T1000 (cell line): ENCODE measurements at regions not wholly inside any gene's neighbourhood (a gene's known extent, or its start where the extent isn't known, plus 50 kb on each side); places are given as distances from the start of the nearest gene placed in this dataset.
A peak's percentile ranks its signal among the peaks of the same experiment; 100 is the strongest.

Experiments
- DNase-seq: peaks from one replicate; lab custom pipeline; 2025; ENCODE audit warnings: mixed read lengths; lab: John Stamatoyannopoulos, UW

DNA sequence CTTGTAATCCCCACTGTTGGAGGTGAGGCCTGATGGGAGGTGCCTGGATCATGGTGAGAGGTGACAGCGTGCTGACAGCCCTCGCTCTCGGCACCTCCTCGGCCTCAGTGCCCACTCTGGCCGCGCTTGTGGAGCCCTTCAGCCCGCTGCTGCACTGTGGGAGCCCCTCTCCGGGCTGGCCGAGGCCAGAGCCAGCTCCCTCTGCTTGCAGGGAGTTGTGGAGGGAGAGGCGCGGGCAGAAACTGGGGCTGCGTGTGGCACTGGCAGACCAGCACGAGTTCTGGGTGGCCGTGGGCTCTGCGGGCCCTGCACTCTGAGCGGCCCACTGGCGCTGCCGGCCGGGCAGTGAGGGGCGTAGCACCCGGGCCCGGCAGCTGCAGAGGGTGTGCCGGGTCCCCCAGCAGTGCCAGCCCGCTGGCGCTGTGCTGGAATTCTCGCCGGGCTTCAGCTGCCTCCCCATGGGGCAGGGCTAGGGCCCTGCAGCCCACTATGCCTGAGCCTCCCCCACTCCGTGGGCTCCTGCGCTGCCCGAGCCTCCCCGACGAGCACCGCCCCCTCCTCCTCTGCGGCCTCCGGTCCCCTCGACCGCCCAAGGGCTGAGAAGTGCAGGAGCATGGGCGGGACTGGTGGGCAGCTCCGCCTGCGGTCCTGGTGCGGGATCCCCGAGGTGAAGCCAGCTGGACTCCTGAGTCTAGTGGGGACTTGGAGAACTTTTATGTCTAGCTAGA, 197.1 kb downstream of the SPP2 start:
- DNase-seq, result no peak

DNA sequence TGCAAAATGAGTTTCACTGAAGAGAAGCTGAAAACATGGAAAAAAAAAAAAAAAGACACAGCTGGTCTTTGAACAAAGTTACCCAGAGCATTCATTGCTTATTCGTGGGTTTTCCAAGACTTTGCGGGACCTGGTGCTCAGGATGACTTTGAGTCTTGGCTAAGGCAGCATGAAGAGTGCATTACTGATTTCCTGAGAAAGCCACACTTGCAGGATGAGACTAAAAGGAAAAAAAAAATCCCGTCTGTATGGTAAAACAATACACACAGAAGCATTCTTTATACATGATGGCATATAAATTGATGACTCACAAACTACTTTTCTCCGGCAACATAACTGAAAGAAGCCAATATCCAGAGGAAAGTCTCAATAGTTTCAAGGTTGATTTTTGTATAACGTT, 195.4 kb downstream of the SPP2 start:
- DNase-seq, result no peak

DNA sequence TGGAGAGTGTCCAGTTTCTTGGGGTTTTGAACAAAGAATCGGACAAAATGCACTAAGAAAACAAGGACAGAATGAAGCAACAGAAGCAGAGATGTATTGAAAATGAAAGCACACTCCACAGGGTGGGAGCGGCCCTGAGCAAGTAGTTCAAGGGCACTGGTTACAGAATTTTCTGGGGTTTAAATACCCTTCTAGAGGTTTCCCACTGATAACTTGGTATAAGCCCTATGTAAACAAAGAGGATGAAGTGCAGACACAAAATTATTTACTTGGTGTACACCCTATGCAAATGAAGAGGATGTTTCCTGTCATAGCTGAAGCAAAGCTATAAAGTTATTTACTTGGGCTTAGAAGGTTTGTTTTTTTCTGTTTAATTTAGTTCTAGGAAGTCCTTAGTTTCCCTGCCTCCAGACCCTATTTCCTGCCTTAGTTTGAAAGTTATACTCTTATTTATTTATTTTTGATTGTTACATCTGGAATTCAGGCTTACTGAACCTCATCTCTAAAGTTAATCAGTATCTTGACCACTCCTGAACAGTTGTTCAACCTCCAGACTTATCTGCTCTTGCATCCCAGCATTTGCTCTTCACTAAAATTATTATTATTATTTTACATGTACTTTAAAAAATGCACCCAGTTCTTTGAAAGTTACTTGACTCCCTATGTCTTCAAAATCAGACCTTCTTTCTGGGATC, 193.5 kb downstream of the SPP2 start:
- no peak for DNase-seq

DNA sequence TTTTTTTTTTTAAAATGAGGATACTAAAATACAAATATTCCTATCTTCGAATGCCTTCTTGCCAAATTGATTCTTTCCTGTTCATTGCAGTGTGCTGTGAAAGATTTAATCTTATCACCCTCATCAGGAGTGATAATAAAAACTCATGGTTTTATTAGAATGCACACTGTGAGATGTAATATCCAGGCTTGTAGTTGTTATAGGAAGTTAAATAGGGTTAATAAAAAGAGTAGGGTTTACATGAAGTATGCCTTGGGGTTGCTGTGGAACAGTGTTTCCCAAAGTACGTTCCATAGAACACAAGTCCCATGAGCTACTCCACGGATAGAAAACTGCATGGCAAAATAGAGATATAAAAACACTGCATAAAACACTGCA, 191.9 kb downstream of the SPP2 start:
- DNase-seq, result no peak

DNA sequence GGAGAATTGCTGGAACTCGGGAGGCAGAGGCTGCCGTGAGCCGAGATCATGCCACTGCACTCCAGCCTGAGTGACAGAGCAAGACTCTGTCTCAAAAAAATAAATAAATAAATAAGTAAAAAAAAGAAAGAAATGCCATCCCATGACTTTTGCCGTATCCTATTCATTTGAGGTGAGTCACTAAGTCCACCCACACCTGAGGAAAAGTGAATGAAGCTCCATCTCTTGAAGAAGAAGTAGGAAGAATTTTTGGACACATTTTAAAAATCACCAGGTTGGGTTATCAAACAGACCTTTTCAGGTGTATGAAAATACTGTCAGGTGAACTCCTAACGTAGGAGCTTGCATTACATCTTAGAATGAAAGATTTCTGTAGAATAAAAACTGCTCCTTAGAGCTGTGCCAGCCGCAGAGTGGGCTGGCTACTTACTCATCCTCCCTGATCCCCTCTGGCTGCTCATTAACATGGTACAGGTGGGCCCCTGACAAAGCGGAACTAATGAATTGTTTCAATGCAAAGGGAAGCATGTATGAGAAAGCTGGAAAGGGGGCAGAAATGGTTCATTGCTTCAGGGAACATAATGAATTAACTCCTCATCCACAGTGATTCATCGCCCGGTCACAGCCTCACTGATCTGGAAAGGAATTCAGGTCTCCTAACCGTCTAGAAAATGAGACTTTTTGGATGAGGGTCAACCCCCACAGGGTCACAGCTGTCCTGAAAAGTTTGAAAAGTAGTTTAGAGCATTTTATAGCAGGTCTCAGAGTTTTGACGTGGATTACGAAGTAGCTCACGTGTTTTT, 191.4 kb downstream of the SPP2 start:
- DNase-seq, result peak; percentile 42

DNA sequence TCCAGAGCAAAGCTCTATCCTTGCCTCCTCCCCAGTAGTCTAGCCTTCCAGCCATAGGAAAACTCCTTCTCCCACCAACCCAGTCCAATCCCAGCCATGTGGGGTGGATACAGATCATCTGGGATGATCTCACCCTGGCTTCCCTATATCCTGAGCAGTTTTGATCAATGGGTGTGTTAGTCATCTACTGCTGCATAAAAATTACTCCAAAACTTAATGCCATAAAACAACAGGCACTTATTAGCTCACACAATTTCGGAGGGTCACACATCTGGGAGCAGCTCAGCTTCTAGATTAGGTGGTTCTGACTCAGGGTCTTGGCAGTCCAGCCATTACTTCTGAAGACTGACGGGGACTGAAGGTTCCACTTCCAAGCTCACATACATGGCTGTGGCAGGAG, 190.4 kb downstream of the SPP2 start:
- DNase-seq, result no peak

DNA sequence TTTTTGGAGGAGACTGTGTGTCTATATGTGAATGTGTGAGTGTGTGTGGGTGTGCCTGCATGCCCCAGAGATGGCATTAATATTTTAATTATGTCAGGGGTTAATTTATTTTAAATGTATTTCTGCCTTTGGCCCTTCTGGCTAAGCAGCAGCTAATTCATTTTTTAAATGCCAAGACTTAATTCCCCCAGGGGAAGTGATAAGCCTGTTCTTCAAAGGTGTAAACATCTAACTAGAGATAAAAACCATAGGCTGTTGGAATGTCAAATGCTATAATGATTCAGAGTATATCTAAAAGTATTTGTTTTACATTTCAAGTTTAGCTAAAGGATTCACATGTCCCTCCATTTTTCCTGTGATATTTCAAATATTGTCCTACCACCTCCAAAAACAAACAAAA, 184.7 kb downstream of the SPP2 start:
- no peak for DNase-seq

DNA sequence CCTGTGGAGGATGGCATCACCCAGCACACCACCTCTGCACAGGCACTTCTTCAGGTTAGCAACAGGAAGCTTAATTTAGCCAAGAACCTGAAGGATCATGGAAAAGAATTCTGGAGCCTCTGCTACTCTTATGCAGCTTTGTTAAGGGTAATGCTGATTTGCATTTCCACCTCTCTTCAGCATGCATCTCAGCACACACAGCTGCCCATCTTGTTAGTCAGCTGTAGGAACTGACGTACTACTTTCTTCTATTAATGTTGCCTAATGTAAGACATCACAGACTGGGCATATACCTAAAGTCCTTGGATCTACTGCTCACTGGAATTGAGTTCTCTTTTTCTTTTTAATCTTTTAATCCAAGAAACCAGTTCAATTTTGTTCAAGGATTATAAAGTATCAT, 181.0 kb downstream of the SPP2 start:
- DNase-seq, result no peak

DNA sequence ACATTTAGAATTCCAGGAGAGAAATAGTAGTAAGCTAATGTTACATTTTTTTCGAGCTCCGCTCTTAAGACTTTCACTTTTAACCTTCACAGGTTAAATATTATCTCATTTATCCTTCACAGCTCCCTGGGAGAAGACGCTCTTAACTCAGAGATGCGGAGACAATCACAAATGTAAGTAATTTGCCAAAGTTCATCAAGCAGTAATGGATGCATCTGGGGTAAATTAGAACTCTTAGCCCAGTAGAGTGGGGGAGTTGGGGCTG, 168.5 kb downstream of the SPP2 start:
- DNase-seq, result no peak

DNA sequence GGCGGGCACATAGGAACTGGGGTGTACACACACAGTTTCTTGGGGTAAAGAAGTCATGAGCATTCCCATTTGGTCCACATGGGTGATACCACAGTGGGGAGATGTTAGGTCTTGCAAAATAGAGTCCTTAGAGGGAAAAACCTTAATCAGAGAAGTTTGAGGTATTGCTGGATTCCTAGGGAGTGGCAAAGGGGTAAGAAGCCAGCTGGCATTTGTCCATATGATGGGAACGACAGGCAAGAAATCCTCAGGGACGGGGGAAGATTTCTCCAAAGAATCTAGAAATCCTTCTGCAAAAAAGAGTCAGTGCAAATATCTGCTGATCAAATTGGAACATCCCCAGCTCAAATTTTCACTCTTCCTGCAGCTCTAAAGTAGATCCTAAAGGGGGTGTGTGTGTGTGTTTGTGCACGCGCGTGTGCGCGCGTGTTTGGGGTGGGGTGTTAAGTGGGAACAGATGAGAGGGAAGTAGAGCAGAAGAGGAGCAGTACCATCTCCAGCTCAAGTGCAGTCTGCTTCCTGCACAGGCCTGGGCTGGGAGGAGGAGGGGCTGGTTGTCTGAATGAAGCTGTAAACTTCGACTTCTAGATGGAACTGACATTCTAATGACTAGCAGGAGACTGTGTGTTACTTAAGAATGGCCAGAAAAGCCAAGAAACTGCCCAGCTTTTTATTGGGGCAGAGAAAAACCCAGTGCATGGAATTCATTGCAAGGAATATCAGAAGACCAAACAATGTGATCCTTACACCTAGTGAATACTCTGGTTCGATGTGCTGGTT, 168.0 kb downstream of the SPP2 start:
- DNase-seq, result no peak

DNA sequence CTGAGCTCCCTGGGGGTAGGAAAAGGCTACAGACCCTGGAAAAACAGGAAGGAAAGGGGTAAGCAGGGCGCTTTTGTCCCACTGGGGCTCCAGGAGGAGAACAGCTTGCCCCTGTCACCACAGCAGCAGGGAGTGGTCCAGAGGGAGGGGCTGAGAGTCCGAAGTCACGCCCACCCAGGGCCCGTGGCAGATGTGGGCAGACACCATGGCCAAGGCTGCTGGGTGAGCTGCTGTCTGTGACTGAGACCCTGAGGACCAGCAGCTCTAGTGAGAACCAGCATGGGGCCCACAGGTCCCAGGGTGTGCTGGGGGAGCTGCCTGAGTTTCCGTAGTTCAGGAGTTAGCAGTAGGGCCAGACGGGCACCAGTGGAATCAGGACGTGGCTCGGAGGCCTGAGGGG, 162.0 kb downstream of the SPP2 start:
- no peak for DNase-seq

DNA sequence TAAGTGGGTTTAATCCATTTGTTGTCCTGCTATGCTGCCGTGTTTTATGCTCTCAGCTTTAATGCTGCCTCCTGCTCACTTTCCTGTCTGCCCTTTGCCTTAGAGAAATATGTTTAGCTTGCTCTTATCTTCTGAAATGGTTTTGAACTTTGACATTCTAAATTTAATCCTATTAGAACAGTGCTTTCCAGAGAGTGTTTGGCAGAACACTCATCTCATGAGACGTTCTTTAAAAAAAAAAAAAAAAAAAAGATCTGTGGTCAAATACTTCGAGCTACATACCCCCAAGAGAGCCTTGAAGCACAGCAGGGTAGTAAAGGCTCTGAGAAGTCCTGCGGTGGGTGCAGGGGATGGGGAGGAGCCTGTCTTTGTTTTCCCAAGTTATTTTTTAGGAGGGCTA, 161.3 kb downstream of the SPP2 start:
- DNase-seq, result no peak

DNA sequence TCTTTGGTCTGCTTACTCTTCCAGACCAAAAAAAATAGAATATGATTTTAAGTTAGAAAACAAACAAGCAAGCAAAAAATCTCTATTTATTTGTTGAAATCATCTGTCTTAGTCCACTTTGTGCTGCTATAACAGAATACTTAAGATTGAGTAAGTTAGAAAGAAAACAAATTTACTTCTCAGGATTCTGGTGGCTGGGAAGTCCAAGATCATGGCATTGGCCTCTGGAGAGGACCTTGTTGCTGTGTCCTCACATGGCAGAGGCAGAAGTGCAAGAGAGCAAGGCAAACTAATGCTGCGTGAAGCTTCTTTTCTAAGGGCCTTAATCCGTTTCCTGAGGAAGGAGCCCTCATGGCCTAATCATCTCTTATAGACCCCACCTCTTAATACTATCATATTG, 156.2 kb downstream of the SPP2 start:
- no peak for DNase-seq

DNA sequence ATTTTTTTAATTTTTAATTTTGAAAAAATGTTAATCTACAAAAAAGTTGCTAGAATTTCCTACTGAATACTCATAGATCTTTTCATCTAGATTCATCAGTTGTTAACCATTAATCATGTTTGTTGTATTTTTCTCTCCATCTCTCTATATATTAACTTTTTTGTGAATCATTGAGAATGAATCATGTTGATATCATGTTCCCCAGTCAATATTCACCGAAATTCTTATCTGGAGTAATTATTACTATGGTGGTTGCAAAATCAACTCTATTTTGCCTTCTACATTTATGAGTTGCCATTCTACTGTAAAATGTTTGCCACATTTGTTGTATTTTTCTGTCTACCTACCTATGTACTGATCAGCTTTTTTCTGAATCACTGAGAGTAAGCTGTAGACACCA, 154.0 kb downstream of the SPP2 start:
- DNase-seq, result no peak

DNA sequence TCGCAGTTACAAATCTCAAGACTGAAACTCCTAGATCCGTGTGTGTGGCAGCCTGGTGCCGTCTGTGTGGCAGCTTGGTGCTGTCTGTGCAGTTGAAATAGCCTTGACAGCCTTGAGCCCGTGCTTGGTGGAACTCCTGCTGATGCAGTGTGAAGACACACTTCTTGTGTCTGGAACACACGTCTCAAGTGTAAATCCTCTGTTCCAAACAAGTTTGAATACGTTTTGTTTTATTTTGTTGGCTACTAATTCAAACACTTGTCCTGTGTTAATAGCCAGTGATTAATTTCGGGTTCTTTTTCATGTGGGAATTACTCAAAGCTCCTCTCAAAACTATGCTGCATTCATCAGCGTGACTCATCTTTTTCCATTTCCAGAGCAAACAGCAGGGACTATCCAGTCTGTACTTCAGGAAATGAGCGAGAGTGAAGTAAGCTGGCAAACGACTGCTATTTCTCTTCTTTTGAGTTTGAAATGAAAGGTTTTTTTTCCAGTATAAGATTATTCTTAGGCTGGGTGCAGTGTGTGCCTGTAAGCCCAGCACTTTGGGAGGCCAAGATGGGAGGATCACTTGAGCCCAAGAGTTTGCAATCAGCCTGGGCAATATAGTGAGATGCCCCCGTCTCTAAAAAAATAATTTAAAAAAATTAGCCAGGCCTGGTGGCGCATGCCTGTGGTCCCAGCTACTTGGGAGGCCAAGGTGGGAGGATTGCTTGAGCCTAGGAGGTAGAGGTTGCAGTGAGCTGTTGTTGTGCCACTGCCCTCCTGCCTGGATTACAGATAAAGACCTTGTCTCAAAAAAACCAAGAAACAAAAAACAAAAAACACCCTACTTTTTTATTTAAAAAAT, 152.9 kb downstream of the SPP2 start:
- peak; percentile 32 for DNase-seq

DNA sequence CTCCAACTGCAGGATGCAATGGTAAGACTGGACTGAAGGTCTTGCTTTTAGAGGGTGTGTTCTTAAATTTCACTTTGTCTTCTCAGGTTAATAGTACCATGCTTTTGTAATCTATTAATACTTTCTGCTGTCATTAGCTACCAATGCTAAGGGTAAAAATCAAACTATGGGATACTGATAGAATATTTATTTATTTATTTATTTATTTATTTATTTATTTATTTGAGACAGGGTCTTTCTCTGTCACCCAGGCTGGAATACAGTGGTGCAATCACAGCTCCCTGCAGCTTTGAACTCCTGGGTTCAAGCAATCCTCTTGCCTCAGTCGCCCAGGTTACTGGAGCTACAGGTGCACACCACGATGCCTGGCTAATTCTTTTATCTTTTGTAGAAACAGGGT, 152.1 kb downstream of the SPP2 start:
- DNase-seq, result no peak

DNA sequence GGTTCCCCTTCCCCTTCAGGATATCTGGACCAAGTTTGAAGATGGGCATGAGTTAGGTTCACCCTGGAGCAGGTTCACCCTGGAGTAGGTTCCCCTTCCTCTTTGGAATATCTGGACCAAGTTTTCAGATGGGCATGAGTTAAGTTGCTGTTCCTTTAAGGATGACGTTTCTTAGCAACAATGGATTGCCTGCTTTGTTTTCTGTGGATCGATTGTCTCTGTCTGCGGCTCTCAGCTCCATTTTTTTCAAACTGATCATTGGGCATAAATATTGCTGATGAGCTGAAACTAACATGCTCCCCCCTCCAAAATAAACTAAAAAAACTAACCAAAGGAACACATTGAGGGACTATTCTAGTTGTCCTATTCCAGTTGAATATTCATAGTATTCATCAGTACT, 149.5 kb downstream of the SPP2 start:
- DNase-seq, result no peak

DNA sequence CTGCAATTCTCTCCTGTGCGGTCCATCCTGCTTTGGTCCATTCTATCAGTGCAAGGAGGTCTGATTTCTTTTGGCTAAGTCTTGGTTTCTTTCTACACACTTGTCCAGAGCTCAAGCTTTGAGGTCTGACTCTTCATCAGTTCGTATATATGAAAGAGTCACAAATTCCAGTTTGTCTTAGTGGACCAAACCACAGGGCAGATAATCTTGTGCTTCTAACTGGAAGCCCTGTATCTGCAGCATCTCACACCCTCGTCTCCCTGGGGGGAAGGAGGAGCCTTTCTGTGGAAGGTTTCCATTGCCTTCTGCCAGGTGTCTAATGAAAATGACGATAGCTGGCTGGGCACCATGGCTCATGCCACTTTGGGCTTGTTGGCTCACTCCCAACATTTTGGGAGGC, 148.5 kb downstream of the SPP2 start:
- no peak for DNase-seq

DNA sequence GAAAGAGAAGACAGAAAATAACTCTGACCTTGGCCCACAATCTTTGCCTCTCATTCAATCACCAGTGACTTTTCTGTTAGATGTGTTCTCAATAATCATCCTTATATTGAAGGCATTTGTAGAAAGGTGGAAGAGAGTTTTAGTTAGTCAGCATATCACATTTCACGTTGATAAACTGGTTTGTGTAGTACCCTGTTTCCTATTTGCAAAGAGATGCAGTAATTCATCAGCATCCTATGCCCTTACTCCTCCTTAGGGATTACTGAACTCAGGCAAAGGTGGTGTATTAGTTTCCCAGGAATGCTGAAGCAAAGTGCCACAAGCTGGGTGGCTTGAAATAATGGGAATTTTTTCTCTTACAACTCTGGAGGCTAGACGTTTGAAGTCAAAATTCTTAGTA, 145.0 kb downstream of the SPP2 start:
- DNase-seq, result no peak

DNA sequence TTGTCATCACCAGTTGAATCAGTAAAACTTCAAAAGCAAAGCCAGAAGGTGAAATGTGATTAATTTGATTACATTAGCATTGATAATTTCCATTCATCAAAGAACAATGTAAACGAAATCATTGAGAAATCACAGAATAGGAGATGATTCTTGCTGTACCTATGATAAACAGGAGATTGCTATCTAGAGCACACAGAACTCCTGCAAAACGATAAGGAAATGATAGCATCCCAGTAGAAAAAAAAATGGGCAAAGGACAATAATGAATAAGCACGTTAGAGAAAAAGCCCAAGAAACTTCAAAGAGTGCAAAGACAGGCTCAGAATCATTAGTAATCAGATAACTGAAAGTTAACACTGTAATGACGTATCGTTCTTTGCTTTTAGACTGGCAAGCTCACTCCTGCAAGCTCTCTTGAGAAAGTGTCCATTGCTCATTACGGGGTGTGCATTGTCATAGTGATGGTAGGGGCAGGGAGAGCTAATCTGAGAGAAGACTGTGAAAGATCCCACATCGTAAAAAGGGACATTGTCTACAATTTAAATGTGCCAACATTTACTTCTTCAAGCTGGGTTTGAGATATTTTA, 143.6 kb downstream of the SPP2 start:
- DNase-seq, result no peak

DNA sequence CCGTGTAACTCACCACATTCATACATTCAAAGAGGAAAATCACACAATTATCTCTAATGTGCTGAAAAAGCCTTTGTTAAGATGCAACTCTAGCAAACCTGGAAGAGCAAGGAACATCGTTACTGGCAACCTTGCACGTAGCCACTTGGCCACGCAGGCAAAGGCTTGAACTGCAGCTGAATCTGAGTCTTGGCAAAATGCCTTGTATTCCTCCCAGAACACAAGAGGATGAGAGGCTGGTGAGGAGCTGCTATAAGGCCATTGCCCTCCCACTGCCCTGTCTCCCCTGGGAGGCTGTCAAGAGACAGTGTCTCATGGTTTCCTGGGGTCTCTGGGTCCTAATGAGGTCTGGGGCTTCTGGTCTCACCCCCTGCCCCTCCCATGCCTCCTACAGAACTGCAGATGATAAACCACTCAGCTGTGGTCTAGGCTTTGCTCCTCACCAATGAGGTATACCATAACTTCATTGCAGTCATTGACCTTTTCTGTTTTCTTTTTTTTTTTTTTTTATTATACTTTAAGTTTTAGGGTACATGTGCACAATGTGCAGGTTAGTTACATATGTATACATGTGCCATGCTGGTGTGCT, 141.4 kb downstream of the SPP2 start:
- DNase-seq, result no peak
